ENCODE measurements at regions not wholly inside any gene's neighbourhood (a gene's known extent, or its start where the extent isn't known, plus 50 kb on each side); places are given as distances from the start of the nearest gene placed in this dataset.
"Not testable (repeated sequence)": the region's sequence is repeated elsewhere in the genome, so short reads cannot be mapped to it uniquely, and the experiment has no call there.

- DNase-seq, result not testable (repeated sequence)
These were observed 207.8 kb downstream of the USP6NL start for GRCh38 chr10:11403646-11404045.

GRCh38 chr10:11403116-11403515, 208.3 kb downstream of the USP6NL start:
- peak; percentile 54 to 63 for DNase-seq

DNA sequence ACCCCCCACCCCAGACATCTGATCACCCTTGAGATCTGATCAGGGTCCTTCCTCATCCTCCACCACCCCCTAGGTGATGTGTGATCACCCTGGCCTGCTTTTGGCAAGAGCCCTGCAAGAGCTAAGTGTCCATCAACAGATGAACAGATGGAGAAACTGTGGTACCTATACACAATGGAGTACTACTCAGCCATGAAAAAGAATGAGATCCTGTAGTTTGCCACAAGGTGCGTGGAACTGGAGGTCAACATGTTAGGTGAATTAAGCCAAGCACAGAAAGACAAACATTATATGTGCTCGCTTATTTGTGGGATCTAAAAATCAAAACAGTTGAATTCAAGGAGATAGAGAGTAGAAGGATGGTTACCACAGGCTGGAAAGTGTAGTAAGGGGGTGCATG, 209.1 kb downstream of the USP6NL start:
- DNase-seq, result no peak

DNA sequence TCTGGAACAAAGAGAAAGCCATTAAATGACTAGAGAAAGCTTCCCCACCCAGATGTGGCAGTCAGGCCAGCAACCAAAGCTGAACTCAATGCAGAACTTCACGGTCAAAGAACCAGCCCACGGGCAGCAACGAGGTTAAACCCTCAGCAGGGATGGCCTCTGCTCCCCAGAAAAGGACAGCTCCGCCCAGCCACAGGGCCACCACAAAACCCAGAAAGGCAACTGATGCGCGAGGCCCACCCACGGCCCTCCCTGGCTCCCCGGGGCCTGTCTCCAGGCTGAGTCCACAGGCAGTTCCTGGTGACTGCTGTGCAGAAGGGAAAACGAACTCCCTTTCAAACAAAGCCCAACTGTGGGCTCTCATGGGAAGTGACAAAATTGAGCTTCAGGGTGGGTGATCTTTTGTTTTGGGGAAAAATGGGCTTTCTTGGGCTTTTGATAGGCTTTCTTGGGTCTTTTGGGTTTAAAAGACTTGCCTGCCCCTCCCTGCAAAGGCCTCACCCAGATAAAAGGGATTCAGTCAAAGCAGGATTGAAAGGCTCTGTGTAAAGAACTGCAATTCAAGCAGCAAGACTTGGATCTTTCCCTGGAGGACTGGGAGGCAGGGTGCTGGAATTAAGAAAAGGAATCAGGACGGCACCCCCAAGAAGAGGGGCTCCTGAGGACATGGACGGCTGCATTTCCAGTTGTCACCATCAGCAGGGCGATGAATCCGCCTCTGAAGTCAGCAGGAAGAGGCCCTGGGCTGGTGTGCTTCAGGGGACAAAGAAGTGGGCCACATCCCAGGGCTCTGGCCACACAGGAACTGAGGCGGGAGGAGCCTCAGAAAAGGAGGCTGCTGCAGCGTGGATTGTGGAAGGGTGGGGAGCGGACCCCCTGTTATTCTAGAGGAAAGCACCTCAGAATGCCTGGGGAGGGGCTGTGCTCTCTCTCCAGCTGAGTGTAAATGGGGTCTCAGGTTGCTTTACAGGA, 209.9 kb downstream of the USP6NL start:
- no peak for DNase-seq

DNA sequence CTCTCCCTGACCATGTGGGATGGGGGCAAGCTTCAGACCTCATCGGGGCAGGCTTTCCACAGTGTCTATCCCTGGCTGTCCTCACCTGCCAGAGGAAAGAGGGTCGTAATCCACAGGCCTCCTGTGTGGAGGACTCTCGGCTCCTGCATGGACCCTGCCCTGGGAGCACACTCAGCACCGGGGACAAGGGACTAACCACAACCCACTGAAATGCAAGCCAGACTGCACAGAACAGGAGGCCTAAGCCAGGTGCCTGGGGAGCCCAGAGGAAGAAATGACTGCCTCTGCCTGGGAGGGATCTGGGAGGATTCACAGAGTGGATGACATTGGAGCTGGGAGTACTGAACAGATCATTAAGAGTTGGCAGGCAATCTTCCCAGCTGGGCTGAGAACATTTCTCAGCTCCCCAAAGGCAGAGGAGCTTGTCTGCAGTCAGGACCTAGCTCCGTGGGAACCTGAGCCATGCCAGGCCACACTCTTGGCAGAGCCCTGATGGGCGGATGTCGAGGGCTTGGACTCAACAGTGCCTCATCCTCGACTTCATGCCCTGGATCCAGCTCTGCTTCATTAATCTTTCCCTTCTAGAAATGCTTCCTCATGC, 213.4 kb downstream of the USP6NL start:
- no peak for DNase-seq

GRCh38 chr10:11397077-11397965, 214.1 kb downstream of the USP6NL start:
- no peak for DNase-seq

- no peak for DNase-seq
These were observed 215.0 kb downstream of the USP6NL start for GRCh38 chr10:11396311-11396955.

DNA sequence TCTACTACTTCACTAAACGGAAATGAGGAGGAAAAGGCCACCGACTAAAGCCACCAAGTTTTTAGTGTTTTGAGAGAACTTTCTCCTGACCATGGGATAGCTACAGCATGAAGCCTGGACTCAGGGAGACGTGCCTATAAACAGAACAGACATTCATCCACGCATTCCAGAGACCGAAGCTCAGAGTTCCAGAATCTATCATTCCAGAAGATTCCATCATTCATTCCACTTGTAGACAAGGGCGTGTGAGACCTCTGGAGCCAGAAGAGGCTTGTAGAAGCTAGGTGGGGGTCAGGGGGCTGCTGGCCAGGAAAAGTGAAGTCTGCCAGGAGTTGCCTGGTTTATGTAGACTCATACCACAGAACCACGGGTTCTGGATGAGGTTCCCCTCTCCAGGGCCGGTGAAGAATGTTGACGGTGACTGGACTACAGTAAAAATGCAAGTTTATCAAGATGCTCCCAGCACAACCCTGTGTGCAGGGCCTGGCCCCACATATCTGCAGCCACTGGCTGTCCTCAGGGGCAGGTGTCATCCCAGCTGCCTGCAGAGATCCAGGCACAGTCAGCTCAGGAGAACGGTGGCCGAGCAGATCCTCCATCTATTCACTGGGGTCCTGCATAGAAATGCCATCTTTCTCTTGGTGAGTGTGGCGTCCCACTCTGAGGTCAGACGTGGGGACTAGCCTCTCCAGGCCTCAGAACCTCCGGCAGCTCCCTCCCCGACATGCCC, 215.7 kb downstream of the USP6NL start:
- DNase-seq, result no peak

DNA sequence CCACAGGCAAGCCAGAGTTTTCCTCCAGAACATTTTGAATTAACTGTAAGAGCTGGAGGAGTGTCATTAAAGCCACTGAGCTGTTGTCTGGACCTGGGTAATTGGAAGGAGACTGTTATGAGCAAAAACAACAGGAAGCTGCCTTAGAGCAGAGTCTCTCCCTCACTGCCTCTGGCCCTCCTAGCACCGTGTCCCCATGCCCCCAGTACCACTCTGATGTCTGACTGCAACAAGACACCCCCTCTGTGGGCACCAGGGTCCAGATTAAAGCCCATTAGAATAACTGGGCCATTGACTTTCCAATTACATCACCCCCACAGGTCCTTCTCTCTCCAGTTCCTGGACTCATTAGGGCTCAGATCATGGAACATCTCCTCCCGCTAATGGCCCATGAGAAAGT, 216.3 kb downstream of the USP6NL start:
- DNase-seq, result no peak

GRCh38 chr10:11393858-11394257, 217.6 kb downstream of the USP6NL start:
- no peak for DNase-seq

GRCh38 chr10:11392776-11393175, 218.7 kb downstream of the USP6NL start:
- DNase-seq, result no peak

- DNase-seq, result no peak
These were observed 222.5 kb downstream of the USP6NL start for GRCh38 chr10:11388996-11389395.

DNA sequence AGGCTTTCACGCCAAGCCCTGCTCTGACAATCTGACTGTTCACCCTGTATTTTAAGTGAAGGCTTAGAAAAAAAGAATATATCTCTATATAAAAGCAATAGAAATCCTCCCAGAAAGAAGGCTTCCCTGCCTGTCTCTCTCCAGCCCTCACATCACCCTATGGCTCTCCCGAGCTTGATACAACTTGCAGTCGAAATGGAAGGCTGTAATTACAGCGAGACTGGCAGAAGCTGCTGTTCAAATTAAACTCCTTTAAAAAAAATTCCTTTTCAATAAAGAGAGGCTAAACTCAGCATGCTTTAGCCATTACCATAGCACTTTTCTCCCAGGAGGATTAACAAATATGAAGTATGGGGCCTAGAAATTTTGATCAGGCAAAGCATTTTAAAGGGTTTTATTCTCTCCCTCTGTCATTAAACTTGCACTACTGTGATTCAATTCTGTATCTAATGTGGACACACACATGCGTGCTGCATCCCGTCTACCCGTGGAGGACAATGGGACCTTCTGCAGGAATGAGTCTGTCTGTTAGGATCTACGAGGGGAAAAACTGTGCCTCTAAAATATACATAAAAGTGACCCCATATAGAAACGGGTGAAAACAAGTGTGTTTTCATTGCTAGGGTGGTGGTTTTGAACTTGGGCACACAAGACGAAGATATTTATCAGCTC, 223.8 kb downstream of the USP6NL start:
- no peak for DNase-seq

GRCh38 chr10:11387044-11387443, 224.4 kb downstream of the USP6NL start:
- DNase-seq, result no peak
